ENCODE measurements at regions not wholly inside any gene's neighbourhood (a gene's known extent, or its start where the extent isn't known, plus 50 kb on each side); places are given as distances from the start of the nearest gene placed in this dataset.

DNA sequence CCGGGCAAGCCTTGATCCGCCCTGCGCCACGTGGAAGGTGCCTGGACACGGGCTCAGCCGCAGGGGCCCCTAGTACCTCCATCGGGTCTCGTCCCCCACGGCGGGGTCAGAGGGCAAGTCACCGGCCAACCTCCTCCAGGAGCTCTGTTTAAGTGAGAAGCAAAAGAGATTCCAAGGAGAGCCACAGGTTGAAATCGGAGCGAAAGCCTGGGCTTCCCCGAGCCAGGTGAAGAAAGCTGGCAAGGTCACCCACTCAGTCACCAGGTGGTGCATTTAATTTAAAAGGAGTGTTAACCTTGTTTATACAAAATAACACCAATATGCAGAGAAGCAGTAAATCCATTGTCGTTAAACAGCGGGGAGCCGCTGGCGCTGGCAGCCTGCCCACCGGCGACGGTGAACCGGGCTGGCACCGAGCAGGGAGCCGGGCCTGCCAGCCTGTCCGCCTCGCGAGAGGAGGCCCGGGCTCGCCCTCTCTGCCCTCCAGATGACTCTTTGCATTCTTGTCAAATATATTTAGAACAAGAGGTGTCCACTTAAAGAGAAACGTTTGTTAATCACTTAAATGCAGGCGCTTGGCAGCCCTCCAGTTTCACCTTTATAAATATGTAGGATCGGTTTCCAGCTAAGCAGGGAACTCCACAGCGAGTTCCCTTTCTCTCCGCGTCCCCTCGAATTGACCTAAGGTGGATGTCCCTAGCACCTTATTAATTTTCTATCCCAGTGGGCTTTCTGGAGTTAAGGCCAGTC is 277.3 kb upstream of the NR2F2 start:
- TF ChIP-seq ZNF274 (IDR thresholded peaks at IDR 0.05; ENCODE audit: low read depth, low read length) (no peak), YY1 (IDR thresholded peaks at IDR 0.05; ENCODE audit: insufficient read depth, insufficient read length) (no peak), SUZ12 (IDR thresholded peaks at IDR 0.05; ENCODE audit: extremely low read depth, insufficient read depth, insufficient read length) (no peak)
